HEK293 (cell line): ENCODE measurements at regions not wholly inside any gene's neighbourhood (a gene's known extent, or its start where the extent isn't known, plus 50 kb on each side); places are given as distances from the start of the nearest gene placed in this dataset.

Experiments
- ZBTB1 ChIP-seq: fragments of 450-650 bp; formaldehyde crosslinking; IDR thresholded peaks from 2 replicates; pipeline ENCODE4 v1.5.1; 2016; ENCODE audit warnings: missing biosample characterization, missing genetic modification characterization
- ZBTB7A ChIP-seq: fragments of 450-650 bp; formaldehyde crosslinking; IDR thresholded peaks from 2 replicates; pipeline ENCODE4 v1.5.1; 2016; ENCODE audit warnings: low read depth, missing biosample characterization, missing genetic modification characterization
- ZNF175 ChIP-seq: fragments of 450-650 bp; formaldehyde crosslinking; IDR thresholded peaks from 2 replicates; pipeline ENCODE4 v1.5.1; 2016; ENCODE audit warnings: missing biosample characterization, missing genetic modification characterization
- ZNF555 ChIP-seq: fragments of 450-650 bp; formaldehyde crosslinking; conservative IDR thresholded peaks from 2 replicates; pipeline ENCODE4 v1.5.1; 2017; ENCODE audit warnings: missing biosample characterization, mild to moderate bottlenecking, missing genetic modification characterization, inconsistent platforms
- ZNF558 ChIP-seq: fragments of 450-650 bp; formaldehyde crosslinking; IDR thresholded peaks from 2 replicates; pipeline ENCODE4 v1.5.1; 2016; ENCODE audit warnings: missing biosample characterization, missing genetic modification characterization
- TF ChIP-seq, protein P1 (sequence below): fragments of 450-650 bp; formaldehyde crosslinking; IDR thresholded peaks from 2 replicates; pipeline ENCODE4 v1.5.1; 2016; ENCODE audit warnings: missing biosample characterization, missing genetic modification characterization
- TF ChIP-seq, protein P2 (sequence below): fragments of 450-650 bp; formaldehyde crosslinking; IDR thresholded peaks from 2 replicates; pipeline ENCODE4 v1.5.1; 2016; ENCODE audit warnings: missing biosample characterization, missing genetic modification characterization, low read depth

GRCh38 chr6:40056865-40057264, 122.6 kb upstream of the MOCS1 start:
- TF ChIP-seq ZNF558 (tag by site-specific recombination) (no peak), ZBTB7A (no peak), ZNF555 (no peak), ZBTB1 (tag by site-specific recombination) (no peak), ZNF175 (no peak)
- TF ChIP-seq, protein P1, sequence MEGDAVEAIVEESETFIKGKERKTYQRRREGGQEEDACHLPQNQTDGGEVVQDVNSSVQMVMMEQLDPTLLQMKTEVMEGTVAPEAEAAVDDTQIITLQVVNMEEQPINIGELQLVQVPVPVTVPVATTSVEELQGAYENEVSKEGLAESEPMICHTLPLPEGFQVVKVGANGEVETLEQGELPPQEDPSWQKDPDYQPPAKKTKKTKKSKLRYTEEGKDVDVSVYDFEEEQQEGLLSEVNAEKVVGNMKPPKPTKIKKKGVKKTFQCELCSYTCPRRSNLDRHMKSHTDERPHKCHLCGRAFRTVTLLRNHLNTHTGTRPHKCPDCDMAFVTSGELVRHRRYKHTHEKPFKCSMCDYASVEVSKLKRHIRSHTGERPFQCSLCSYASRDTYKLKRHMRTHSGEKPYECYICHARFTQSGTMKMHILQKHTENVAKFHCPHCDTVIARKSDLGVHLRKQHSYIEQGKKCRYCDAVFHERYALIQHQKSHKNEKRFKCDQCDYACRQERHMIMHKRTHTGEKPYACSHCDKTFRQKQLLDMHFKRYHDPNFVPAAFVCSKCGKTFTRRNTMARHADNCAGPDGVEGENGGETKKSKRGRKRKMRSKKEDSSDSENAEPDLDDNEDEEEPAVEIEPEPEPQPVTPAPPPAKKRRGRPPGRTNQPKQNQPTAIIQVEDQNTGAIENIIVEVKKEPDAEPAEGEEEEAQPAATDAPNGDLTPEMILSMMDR (tag by site-specific recombination): no peak
- TF ChIP-seq, protein P2, sequence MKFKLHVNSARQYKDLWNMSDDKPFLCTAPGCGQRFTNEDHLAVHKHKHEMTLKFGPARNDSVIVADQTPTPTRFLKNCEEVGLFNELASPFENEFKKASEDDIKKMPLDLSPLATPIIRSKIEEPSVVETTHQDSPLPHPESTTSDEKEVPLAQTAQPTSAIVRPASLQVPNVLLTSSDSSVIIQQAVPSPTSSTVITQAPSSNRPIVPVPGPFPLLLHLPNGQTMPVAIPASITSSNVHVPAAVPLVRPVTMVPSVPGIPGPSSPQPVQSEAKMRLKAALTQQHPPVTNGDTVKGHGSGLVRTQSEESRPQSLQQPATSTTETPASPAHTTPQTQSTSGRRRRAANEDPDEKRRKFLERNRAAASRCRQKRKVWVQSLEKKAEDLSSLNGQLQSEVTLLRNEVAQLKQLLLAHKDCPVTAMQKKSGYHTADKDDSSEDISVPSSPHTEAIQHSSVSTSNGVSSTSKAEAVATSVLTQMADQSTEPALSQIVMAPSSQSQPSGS (tag by site-specific recombination): no peak
